ENCODE measurements at regions not wholly inside any gene's neighbourhood (a gene's known extent, or its start where the extent isn't known, plus 50 kb on each side); places are given as distances from the start of the nearest gene placed in this dataset.
"Not testable (repeated sequence)": the region's sequence is repeated elsewhere in the genome, so short reads cannot be mapped to it uniquely, and the experiment has no call there.

- no peak for DNase-seq
Measured at GRCh38 chr18:70636991-70637390, 348.1 kb downstream of the SOCS6 start.

GRCh38 chr18:70634576-70635147 lies 345.8 kb downstream of the SOCS6 start:
- no peak for DNase-seq

- DNase-seq: no peak
Measured at GRCh38 chr18:70627182-70627802, 338.4 kb downstream of the SOCS6 start.

GRCh38 chr18:70622622-70623419 lies 334.0 kb downstream of the SOCS6 start:
- DNase-seq: no peak

GRCh38 chr18:70621710-70622109 lies 332.9 kb downstream of the SOCS6 start:
- peak; percentile 32 for DNase-seq

GRCh38 chr18:70620837-70621612 lies 332.2 kb downstream of the SOCS6 start:
- no peak for DNase-seq

GRCh38 chr18:70617020-70617763 lies 328.3 kb downstream of the SOCS6 start:
- DNase-seq: no peak

- no peak for DNase-seq
Measured at GRCh38 chr18:70600225-70600925, 311.5 kb downstream of the SOCS6 start.

GRCh38 chr18:70598406-70598805 lies 309.6 kb downstream of the SOCS6 start:
- no peak for DNase-seq

- DNase-seq: no peak
Measured at GRCh38 chr18:70582981-70583380, 294.1 kb downstream of the SOCS6 start.

- DNase-seq: no peak
Measured at GRCh38 chr18:70578480-70578879, 289.6 kb downstream of the SOCS6 start.

- no peak for DNase-seq
Measured at GRCh38 chr18:70577023-70577420, 288.2 kb downstream of the SOCS6 start.

GRCh38 chr18:70576276-70577022 lies 287.6 kb downstream of the SOCS6 start:
- no peak for DNase-seq

- DNase-seq: not testable (repeated sequence)
Measured at GRCh38 chr18:70574951-70575350, 286.1 kb downstream of the SOCS6 start.

GRCh38 chr18:70569647-70570046 lies 280.8 kb downstream of the SOCS6 start:
- not testable (repeated sequence) for DNase-seq

GRCh38 chr18:70559446-70559845 lies 270.6 kb downstream of the SOCS6 start:
- no peak for DNase-seq

GRCh38 chr18:70558371-70558770 lies 269.5 kb downstream of the SOCS6 start:
- DNase-seq: no peak

- DNase-seq: no peak
Measured at GRCh38 chr18:70554854-70555445, 266.1 kb downstream of the SOCS6 start.

- no peak for DNase-seq
Measured at GRCh38 chr18:70553936-70554260, 265.1 kb downstream of the SOCS6 start.

- peak; percentile 23 for DNase-seq
Measured at GRCh38 chr18:70553245-70553935, 264.5 kb downstream of the SOCS6 start.
